SHP77 treated with DMSO at 0.1 percent for 48 hours (cell line): ENCODE measurements at regions not wholly inside any gene's neighbourhood (a gene's known extent, or its start where the extent isn't known, plus 50 kb on each side); places are given as distances from the start of the nearest gene placed in this dataset.
A peak's percentile ranks its signal among the peaks of the same experiment; 100 is the strongest.
"Not testable (repeated sequence)": the region's sequence is repeated elsewhere in the genome, so short reads cannot be mapped to it uniquely, and the experiment has no call there.

Source experiments
- DNase-seq: peaks from one replicate; lab custom pipeline; 2025; lab: John Stamatoyannopoulos, UW

DNA sequence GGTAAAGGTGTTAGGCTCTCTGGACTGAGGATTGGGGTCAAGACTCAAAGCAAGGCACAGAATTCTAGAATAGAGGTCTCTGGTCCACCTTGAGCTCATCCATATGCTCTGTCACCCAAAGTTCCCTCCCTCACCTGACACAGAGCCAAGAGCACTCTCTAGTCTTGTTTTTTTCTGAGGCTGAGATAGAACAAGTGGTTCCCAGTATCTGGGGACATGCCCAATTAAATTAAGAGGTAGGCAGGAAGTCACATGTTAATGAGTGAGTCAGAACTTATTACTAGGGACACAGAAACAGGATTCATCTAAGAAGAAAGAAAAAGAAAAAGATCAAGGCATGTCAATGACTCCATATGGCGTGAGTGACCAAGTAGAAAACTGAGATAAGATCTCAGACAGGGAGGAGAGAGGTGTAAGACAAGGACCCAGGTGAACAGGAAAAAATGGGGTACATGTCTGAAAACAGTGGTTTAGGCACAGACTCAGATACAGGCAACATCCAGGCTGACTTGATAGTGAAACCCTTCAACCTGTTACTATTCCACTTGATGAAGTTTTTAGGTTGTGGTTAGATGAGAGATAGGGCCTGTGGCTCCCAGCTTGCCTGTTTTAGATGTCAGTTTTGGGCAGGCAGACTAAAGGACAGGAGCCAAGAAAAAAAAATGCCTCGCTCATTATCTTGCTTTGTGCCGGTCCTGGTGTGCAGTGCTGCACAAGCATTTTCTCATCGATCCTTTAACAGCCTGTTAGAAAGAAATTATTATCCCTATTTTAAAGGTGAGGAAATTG is 609.9 kb downstream of the CCSER2 start:
- DNase-seq: no peak

GRCh38 chr10:84943541-84943940 is 615.2 kb downstream of the CCSER2 start:
- no peak for DNase-seq

DNA sequence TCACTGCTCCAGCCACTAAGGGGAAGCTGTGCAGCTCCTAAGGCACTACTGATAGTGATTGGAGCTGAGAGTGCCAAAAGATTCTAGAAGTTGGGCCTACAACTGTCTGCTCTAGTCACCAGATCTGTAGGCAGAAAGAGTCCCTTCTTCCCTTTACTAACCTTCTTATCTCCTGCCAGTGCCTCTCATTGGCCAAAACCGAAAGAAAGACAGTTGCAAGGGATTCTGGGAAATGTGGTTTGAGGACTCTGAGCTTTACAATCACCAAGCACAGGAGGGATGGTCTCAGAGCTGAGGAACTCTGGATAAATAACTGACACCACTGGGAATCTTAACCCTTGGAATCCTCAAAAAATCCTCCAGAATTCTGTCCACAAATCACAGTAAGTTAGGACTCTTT is 615.8 kb downstream of the CCSER2 start:
- no peak for DNase-seq

GRCh38 chr10:84945791-84946190 is 617.4 kb downstream of the CCSER2 start:
- no peak for DNase-seq

GRCh38 chr10:84946904-84947303 is 618.5 kb downstream of the CCSER2 start:
- peak; percentile 1 for DNase-seq

- DNase-seq: no peak
These were observed 620.3 kb downstream of the CCSER2 start for GRCh38 chr10:84948644-84949043.

DNA sequence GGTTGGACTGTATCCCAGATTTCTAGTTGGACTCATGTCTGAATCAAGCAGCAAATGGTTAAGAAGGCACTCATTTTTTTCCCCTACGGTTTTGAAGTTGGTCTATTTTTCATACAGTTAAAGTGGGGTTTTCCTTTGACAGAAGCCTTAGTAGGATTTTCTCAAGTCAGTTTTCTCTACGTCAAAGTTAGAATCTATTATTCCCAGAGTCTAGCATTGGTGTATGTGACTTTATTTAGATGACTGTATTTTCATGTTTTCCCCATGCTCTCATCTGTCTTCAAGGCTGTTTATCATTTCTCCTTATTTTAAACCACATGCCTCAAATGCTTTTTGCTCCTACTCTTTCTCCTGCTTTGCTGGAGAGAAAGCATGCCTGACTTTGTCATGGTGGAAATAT is 623.2 kb downstream of the CCSER2 start:
- DNase-seq: no peak

- DNase-seq: no peak
These were observed 629.0 kb downstream of the CCSER2 start for GRCh38 chr10:84957427-84957826.

DNA sequence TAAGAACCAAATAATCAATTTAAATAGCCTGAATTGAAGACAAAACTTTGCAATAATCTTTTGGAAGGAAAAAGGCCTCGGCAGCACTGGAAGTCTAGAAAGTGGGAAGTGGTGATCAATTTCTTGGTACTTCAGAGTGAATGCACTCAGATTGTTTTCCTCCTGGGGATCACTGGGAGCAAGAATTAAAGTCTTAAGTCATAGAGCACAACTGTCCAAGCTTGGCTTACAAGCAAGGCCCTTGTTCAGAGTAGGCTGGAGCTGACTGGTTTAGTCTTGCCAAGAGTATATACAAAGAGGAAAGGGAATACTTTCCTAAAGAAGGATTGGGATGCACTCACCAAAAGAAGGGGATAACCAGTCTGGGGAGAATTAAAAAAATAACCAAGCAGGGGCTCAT is 637.1 kb downstream of the CCSER2 start:
- no peak for DNase-seq

GRCh38 chr10:84966708-84967441 is 638.5 kb downstream of the CCSER2 start:
- DNase-seq: no peak

DNA sequence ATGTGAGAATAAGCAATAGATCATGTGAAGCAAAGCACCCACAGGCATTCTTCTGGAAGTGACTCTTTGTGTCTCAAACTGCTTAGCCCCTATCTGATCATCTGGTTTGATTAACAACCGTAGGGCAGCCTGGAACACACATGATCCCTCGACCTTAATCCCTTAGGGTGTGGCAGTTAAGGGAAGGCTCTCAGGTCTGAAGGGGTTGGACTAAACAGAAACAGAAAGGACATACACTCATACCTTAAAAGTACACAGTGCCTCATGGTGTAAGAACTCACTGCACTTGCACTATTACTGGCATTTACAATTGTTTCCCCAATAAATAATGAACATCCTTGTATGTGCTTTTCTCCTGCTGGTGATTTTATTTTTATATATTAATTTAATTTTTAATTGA is 640.9 kb downstream of the CCSER2 start:
- DNase-seq: not testable (repeated sequence)

DNA sequence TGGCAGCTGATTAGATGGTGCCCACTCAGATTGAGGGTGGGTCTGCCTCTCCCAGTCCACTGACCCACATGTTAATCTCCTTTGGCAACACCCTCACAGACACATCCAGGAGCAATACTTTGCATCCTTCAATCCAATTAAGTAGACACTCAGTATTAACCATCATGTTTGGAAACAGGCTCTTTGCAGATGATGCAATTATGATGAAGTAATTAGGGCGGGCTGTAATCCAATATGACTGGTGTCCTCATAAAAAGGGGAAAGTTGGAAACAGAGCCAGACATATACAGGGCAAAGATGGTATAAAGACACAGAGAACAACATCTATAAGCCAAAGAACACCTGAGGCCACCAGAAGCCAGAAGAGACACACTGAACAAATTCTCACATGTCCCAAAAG is 658.6 kb downstream of the CCSER2 start:
- DNase-seq: no peak

- no peak for DNase-seq
These were observed 659.6 kb downstream of the CCSER2 start for GRCh38 chr10:84988011-84988410.

DNA sequence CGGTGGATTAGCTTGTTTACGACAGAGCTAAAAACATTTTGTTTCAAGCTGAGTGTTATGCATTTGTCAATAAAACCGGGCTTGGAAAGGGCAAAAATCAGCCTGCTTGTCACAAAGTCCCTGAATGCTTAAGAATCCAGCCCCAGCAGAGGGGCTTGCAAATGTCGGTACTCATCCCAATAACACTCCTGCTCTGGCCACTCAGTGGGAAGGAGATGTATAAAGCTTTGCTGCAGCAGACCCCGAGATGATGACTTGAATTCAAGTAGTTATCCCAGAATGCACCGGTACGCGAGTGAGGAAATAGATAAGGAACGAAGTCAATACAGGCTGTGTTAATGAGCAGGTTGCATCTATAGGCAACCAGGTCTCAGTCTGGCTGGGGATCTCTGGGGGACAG is 662.3 kb downstream of the CCSER2 start:
- no peak for DNase-seq

GRCh38 chr10:84991301-84991700 is 662.9 kb downstream of the CCSER2 start:
- no peak for DNase-seq

DNA sequence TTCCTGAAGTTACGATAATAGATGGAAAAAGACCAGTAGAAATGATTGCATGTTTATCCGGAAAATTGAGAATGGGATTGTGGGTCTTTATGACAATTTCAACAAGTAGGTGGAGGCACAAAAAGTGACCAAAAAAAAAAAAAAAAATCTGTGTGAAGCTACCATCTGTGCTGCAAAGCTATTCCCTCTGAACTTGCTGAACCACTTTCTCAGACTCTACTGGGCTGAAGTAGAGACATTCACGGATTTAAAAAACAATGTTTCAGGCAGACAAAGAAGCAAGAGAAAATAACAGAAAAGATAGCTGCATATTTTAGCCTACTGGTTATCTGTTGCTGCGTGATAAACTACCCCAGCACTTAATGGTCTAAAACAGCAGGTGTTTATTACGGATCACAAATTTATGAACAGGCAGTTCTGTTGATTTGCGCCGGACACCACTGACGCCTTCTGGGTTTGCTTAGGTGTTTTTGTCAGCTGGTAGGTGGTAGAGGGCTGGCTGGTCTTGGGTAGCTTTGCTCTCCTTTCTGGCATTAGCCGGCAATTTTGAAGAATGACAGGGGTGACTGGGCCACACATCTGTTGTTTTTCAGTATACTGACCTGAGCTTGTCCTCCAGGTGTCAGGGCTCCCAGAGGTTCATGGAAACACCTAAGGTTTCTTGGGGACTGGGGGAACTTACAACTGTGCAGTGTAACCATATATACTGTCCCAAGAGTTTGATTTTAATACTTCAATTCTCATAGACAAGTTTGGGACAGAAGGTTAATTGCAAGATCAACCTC is 665.1 kb downstream of the CCSER2 start:
- no peak for DNase-seq

- DNase-seq: no peak
These were observed 666.3 kb downstream of the CCSER2 start for GRCh38 chr10:84994722-84995121.

- DNase-seq: no peak
These were observed 668.2 kb downstream of the CCSER2 start for GRCh38 chr10:84996580-84996979.

GRCh38 chr10:84997870-84998269 is 669.5 kb downstream of the CCSER2 start:
- DNase-seq: no peak

- no peak for DNase-seq
These were observed 671.5 kb downstream of the CCSER2 start for GRCh38 chr10:84999929-85000328.

- DNase-seq: no peak
These were observed 674.7 kb downstream of the CCSER2 start for GRCh38 chr10:85003083-85003482.

GRCh38 chr10:85008488-85009184 is 680.2 kb downstream of the CCSER2 start:
- DNase-seq: no peak
